GM18951 (cell line): ENCODE measurements at regions not wholly inside any gene's neighbourhood (a gene's known extent, or its start where the extent isn't known, plus 50 kb on each side); places are given as distances from the start of the nearest gene placed in this dataset.
"Not testable (repeated sequence)": the region's sequence is repeated elsewhere in the genome, so short reads cannot be mapped to it uniquely, and the experiment has no call there.

Experiments used
- POLR2A ChIP-seq: IDR thresholded peaks from 4 replicates; pipeline ENCODE4 v1.6.1; 2011; ENCODE audit warnings: mild to moderate bottlenecking; ENCODE audit not compliant: insufficient read length, insufficient read depth; ENCODE audit errors: extremely low read depth
- in situ Hi-C: fragments of 300-500 bp; cut with MboI; formaldehyde crosslinking; loops from one replicate; pipeline ENCODE4 v1.12.0; 2022; ENCODE audit warnings: low sequenced_read_pairs, mixed read lengths, inconsistent platforms; ENCODE audit not compliant: unreplicated experiment

DNA sequence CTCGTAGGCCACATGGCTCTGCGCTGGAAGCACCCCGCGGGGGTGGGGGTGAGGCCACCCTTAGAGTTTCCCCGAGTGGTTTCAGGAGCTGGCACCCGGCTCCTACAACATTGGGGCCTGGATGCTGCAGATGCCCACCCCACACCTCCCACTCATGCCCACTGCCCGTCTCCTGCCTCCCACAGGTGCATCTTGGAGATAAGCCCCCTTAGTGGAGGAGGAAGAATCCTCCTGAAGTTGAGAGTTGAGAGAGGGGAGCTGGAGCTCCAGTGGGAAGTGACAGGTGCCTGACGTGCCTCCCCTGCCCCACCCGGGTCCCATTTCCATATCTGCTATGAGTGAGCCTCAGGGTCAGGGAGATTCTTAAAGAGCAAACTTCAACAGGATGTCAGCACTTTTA lies 341.3 kb downstream of the TEX29 start:
- TF ChIP-seq POLR2A: no peak
- in situ Hi-C loops: loop anchor here (25.0 kb wide), 1 partner anchor 126 kb away; no protein-coding TSS in a partner anchor

GRCh38 chr13:111662451-111662850 lies 342.0 kb downstream of the TEX29 start:
- TF ChIP-seq POLR2A: no peak
- in situ Hi-C loops: loop anchor here (25.0 kb wide), 1 partner anchor 125 kb away; no protein-coding TSS in a partner anchor

DNA sequence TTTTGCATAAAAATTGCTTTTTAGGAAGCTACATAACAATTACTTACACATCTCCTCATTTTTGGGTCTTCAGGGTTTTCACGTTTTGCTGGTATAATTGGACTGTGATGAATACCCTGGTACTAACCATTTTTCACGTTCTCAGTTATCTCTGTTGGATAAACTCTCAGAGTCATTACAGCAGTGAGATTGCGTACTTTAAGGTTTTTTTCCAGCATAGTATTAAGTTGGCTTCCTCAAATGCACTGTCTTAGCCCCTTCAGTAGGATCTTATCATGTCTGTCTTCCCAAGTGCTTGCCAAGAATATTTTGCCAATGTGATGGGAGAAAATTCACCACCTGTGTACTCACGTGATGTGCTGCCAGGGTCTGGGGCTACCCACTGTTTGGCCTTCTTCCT lies 342.5 kb downstream of the TEX29 start:
- in situ Hi-C loops: loop anchor here (25.0 kb wide), 1 partner anchor 124 kb away; no protein-coding TSS in a partner anchor
- TF ChIP-seq POLR2A: no peak

DNA sequence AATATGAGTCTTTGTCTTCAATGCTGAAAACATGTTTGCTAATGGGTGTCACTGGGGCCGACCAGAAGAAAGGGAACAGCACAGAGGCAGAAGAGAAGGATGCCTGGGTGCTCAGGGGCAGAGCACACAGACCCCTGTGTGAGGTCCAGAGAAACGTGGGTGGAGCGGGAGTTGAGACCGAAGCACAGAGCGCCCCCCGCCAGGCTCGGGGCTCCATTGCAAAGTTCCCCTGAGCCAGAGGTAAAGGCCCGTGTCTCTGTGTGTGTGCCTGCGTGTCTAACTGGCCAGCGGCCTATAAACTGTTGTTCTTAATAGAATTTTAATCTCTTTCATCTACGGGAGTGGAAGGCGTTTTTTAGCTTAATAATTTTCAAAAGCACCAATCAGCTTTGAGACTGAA lies 343.1 kb downstream of the TEX29 start:
- TF ChIP-seq POLR2A: no peak
- in situ Hi-C loops: loop anchor here (25.0 kb wide), 1 partner anchor 124 kb away; no protein-coding TSS in a partner anchor

DNA sequence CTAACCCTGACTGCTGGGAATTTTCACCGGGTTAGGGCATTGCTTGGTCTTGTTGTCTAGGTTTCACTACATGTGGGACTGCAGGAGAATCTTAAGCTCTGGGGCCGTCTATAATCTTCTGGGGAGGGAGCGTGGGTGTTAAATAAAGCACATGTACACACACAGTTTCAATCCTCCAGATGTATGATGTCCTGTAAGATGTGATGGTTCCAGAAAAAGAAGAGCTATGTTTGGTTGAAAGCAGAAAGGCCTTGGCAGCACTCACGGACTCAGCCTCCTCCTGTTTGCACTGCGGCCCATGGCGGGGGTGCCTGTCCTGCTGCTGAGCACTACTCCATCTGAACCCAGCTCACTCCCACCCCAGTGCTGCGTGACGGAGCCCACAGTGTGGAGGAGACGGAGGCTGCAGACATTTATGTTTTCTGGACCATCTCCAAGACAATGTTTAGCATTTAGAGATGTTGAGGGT lies 343.5 kb downstream of the TEX29 start:
- in situ Hi-C loops: loop anchor here (25.0 kb wide), 1 partner anchor 123 kb away; no protein-coding TSS in a partner anchor
- TF ChIP-seq POLR2A: no peak

DNA sequence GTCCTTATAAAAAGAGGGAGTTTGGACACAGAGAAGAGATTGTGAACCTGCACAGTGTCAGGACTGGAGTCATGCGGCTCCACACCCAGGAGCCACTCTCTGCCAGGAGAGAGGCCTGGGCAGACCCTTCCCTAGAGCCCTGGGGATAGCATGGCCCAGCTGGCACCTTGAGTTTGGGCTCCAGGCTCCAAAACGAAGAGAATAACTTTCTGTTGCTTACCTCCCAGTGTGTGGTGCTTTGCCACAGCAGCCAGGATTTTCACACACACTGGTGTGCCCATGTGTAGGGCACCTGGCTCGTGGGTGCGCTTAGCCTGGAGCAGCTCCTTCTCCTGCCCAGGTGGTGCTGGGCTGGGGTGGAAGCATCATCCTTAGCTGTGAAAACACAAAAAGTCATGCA lies 344.3 kb downstream of the TEX29 start:
- no peak for TF ChIP-seq POLR2A
- in situ Hi-C loops: loop anchor here (25.0 kb wide), 1 partner anchor 123 kb away; no protein-coding TSS in a partner anchor

- in situ Hi-C loops: loop anchor here (25.0 kb wide), 1 partner anchor 122 kb away; no protein-coding TSS in a partner anchor
- no peak for TF ChIP-seq POLR2A
Measured at GRCh38 chr13:111665691-111666095, 345.3 kb downstream of the TEX29 start.

- in situ Hi-C loops: loop anchor here (25.0 kb wide), 1 partner anchor 121 kb away; no protein-coding TSS in a partner anchor
- no peak for TF ChIP-seq POLR2A
Measured at GRCh38 chr13:111666164-111666776, 345.8 kb downstream of the TEX29 start.

DNA sequence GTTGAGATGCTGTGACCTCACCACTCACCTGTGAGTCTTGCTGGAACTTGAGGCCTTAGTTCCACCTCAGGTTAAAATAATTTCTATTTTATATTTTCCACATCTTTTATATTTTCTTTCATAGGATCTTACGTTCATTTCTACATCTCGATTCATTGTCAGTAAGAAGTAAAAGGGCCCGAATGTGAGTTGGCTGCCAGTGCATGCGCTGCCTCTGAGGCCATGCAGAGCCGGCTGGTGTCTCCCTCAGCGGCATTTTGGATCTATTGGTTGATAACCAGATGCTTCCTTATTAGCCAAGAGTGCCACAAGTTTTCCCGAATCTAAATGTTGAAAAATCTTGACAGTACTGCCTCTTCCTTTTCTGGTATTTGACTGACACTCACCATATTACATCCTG lies 347.3 kb downstream of the TEX29 start:
- TF ChIP-seq POLR2A: no peak
- in situ Hi-C loops: loop anchor here (25.0 kb wide), 1 partner anchor 120 kb away; no protein-coding TSS in a partner anchor

GRCh38 chr13:111668451-111668850 lies 348.0 kb downstream of the TEX29 start:
- in situ Hi-C loops: loop anchor here (25.0 kb wide), 1 partner anchor 119 kb away; no protein-coding TSS in a partner anchor

GRCh38 chr13:111672198-111672597 lies 351.8 kb downstream of the TEX29 start:
- in situ Hi-C loops: loop anchor here (25.0 kb wide), 1 partner anchor 115 kb away; no protein-coding TSS in a partner anchor

More at GRCh38 chr13:111668451-111668850, 348.0 kb downstream of the TEX29 start:
- TF ChIP-seq POLR2A: no peak

DNA sequence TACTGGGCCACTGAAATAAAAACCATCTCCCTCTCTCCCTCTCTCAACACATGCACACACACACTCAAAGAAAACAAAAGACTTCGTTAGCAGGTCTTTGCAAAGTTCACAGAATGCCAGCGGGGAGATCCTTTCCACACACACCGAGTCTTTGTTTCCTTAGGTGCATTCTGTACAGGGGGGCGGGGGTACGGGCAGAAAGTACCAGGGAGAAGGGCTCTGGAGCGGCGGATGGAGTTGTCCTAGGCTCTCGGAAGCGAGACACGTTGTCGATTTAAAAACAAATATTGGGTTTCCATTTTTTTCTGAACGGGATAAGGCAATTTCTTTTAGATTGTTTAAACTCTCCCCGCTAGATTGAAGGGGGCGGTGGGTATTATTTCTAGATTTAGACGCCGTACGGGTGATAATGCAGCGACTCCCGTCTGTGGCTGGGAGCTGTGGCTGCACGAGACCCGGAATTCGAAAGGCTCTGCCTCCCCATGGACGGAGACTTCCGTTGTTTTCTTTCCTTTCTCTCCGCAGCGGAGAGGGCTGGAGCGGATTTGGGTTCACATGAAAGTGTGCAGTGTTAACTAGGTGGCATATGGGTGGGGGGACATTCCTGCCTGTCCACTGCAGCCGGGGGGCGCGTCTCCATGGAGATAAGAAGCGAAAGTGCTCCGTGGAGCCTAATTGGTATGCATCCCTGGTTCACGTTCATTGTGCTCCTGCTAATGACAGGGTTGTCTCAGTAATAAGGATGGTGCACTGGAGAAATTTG lies 357.9 kb downstream of the TEX29 start:
- in situ Hi-C loops: not testable (repeated sequence)

DNA sequence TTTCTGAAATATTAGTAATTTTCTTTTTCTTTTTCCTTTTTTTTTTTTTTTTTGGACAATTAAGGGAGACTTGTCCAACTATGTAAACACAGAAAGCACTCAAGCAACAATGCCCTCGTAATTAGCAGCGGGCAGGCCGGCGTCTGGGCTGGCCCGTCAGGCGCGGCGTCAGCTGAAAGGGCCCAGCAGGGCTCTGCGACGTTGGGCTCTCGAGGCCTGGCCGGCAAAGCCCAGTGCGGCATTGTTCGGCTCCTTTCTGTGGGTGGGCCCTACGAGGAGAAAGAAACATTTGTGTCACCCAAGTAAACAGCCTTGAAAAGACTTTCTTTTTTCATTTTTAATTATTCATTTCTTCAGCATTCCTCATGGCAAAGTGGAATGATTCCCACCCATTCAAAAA lies 359.2 kb downstream of the TEX29 start:
- in situ Hi-C loops: not testable (repeated sequence)

GRCh38 chr13:111680100-111680499 lies 359.7 kb downstream of the TEX29 start:
- in situ Hi-C loops: not testable (repeated sequence)

GRCh38 chr13:111692028-111692427 lies 371.6 kb downstream of the TEX29 start:
- in situ Hi-C loops: not testable (repeated sequence)

DNA sequence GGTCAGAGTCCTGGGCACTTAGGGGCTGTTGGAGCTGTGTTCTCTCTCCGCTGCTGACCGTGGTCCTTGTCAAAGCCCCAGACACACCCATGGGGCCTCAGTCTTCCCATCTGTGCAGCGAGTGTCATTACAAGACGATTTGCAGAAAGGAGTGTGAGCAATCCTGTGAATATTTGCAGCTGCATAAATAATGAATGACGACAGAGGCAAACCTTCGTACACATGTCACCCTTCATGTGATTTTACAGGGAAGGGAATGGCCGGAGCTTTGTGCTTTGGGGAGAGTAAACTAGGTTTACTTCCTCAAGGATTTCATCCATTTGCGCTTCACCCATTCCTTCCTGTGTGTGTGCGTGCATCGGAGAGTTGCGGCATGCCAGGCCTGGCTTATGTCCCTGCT lies 370.8 kb upstream of the SOX1 start:
- in situ Hi-C loops: not testable (repeated sequence)

DNA sequence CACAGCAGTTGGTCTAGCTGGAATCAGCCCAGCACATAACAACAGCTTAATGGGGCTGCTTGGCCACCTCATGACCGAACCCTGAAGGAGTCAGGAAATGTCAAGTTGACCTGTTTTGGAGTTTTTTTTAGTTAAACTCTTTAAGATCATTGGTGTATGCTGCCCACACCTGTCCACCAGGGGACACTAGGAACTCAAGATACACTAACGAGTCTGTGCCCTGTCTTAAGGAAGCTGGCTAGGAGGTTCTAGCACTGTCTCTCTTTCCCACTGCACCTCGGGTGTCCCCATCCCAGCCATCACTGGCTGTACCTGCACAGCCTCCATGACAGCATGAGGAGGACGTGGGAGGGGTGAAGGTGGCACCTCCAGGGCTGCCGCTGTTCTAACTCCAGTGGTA lies 364.9 kb upstream of the SOX1 start:
- in situ Hi-C loops: not testable (repeated sequence)
